ENCODE measurements at regions not wholly inside any gene's neighbourhood (a gene's known extent, or its start where the extent isn't known, plus 50 kb on each side); places are given as distances from the start of the nearest gene placed in this dataset.

- TF ChIP-seq CTCF (IDR thresholded peaks at IDR 0.05; ENCODE audit: low read length), result no peak
- no peak for TF ChIP-seq EZH2 (optimal IDR thresholded peaks at IDR 0.05; ENCODE audit: low read depth, low read length)
Observed at GRCh38 chr2:38191516-38191915, 115.6 kb upstream of the CYP1B1 start.

Data from MM.1S (cell line).